Muscle of arm (tissue), 1 donor: ENCODE measurements at regions not wholly inside any gene's neighbourhood (a gene's known extent, or its start where the extent isn't known, plus 50 kb on each side); places are given as distances from the start of the nearest gene placed in this dataset.
"Not testable (repeated sequence)": the region's sequence is repeated elsewhere in the genome, so short reads cannot be mapped to it uniquely, and the experiment has no call there.

Experiments
- DNase-seq: peaks from one replicate; pipeline ENCODE4 v3.0.0-alpha.2; 2013

GRCh38 chr7:65800890-65801341 lies 72.0 kb upstream of the VKORC1L1 start:
- no peak for DNase-seq

GRCh38 chr7:65804887-65805286 lies 68.0 kb upstream of the VKORC1L1 start:
- DNase-seq: no peak

GRCh38 chr7:65807067-65807466 lies 65.8 kb upstream of the VKORC1L1 start:
- not testable (repeated sequence) for DNase-seq

- DNase-seq: no peak
Measured at GRCh38 chr7:65809259-65809981, 63.5 kb upstream of the VKORC1L1 start.

- no peak for DNase-seq
Measured at GRCh38 chr7:65809982-65810288, 62.9 kb upstream of the VKORC1L1 start.

- no peak for DNase-seq
Measured at GRCh38 chr7:65812281-65812680, 60.6 kb upstream of the VKORC1L1 start.

GRCh38 chr7:65814556-65815167 lies 58.2 kb upstream of the VKORC1L1 start:
- not testable (repeated sequence) for DNase-seq

GRCh38 chr7:65820287-65820950 lies 52.5 kb upstream of the VKORC1L1 start:
- DNase-seq: no peak
